ENCODE measurements at regions not wholly inside any gene's neighbourhood (a gene's known extent, or its start where the extent isn't known, plus 50 kb on each side); places are given as distances from the start of the nearest gene placed in this dataset.
"Not testable (repeated sequence)": the region's sequence is repeated elsewhere in the genome, so short reads cannot be mapped to it uniquely, and the experiment has no call there.

DNA sequence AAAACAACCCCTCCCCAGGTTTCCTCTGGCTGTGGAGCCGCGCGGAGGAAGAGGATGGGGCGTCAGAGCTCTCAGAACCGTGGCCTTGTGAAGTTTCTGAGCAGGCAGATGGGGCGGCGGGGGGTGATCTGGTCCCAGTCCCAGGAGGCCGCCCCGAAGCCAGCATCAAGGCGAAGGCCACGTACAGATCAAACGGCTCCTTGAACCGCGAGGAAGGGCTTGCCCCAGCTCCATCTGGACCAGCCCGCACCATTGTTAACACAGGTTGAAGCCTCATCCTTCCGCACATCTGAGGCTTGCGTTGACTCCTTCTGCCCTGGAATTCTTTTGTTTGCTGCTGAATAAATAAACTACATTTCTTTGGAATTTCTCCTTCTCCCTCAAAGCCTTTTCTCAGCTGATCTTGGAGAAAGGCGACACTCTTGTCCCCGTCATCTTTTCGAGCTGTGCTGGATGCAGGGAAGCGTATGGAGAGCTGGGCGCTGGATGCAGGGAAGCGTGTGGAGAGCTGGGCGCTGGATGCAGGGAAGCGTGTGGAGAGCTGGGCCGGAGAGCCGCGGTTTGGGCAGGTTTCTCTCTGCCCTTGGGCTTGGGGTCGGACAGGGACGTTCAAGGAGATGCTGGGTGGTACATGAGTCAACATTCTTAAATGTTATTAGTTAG is 53.6 kb upstream of the METTL9 start:
- TF ChIP-seq, protein P1, sequence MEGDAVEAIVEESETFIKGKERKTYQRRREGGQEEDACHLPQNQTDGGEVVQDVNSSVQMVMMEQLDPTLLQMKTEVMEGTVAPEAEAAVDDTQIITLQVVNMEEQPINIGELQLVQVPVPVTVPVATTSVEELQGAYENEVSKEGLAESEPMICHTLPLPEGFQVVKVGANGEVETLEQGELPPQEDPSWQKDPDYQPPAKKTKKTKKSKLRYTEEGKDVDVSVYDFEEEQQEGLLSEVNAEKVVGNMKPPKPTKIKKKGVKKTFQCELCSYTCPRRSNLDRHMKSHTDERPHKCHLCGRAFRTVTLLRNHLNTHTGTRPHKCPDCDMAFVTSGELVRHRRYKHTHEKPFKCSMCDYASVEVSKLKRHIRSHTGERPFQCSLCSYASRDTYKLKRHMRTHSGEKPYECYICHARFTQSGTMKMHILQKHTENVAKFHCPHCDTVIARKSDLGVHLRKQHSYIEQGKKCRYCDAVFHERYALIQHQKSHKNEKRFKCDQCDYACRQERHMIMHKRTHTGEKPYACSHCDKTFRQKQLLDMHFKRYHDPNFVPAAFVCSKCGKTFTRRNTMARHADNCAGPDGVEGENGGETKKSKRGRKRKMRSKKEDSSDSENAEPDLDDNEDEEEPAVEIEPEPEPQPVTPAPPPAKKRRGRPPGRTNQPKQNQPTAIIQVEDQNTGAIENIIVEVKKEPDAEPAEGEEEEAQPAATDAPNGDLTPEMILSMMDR (IDR thresholded peaks at IDR 0.05): not testable (repeated sequence)
- not testable (repeated sequence) for TF ChIP-seq EZH2, EZH2phosphoT487 (IDR thresholded peaks at IDR 0.05)
